HG02798 (cell line): ENCODE measurements at regions not wholly inside any gene's neighbourhood (a gene's known extent, or its start where the extent isn't known, plus 50 kb on each side); places are given as distances from the start of the nearest gene placed in this dataset.
"Not testable (repeated sequence)": the region's sequence is repeated elsewhere in the genome, so short reads cannot be mapped to it uniquely, and the experiment has no call there.

Experiments used
- ATAC-seq: cut with Tn5 transposase; IDR thresholded peaks from one replicate; pipeline ENCODE4 v1.9.1; 2021; ENCODE audit warnings: mild to moderate bottlenecking; ENCODE audit not compliant: unreplicated experiment, poor library complexity

DNA sequence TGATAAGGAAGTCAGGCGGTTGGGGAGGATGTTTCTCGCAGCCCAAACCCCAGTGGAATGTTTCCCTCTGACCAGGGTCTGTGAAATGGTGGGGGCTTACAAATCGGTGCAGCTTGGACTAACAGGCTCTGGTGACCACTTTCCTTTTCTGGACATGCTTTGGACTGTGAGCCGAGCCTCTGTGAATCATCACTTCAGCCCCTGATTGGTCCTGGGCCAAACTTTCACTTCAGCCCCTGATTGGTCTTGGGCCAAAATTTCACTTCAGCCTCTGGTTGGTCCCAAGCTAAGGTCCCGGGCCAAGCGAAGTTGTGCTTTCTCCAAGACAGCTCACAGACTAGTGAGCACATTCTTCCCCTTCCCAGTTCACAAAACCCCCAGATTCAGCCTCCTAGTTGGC, 223.7 kb upstream of the ANKRD20A1 start:
- not testable (repeated sequence) for ATAC-seq

DNA sequence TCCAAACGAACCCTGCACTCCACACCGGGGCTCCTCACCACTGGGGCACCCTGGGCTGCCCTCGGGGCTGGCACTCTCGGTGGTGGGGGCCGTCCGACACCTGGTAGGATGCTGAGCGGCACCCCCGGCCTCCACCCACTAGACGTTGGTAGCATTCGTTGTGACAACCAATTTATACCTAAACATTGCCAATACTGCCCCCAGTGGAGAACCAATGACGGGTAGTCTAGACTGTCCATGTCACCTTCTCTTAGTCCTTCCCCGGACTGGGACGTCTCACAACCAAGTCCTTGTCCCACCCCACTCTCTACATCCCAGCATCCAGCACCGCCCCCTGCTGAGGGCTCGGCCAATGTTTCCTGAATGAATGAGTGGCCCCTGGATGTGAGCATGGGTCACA, 246.8 kb upstream of the ANKRD20A1 start:
- not testable (repeated sequence) for ATAC-seq

DNA sequence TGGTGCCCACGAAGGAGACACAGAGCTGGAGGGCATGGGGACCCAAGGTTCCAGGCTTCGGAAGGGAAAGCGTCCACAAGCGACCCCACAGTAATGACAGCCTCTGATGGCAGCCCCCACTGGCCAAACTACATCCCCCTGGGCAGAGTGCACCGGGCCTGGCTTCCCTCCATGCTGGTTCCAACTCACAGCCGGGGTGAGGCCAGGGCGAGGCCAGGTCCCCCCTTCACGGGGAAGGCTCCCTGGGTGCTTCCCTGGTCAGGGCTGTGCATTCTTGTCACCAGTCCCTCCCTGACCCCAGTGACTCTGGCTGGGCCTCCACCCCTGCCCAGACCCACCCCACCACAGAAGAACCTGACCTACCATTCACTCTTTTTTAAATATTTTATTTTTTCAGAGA, 248.9 kb upstream of the ANKRD20A1 start:
- not testable (repeated sequence) for ATAC-seq

DNA sequence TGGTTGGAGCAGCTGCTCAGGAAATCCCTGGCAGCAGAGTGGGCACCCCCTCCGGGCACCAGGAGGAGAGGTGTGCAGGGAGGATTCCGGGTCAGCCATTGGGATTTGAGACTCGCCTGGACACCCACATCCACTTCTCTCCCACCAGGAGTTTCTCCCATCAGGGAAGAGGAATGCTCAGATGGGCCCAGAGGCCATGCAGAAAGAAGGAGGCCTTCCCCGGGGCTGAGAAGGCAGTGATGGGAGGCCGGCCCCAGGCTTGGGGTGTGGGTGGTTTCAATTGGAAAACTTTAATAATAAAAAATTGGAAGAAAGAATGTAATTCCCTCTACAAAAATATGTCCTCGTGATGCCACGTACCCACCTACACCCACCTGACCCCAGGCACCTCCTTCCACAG, 249.3 kb upstream of the ANKRD20A1 start:
- not testable (repeated sequence) for ATAC-seq

DNA sequence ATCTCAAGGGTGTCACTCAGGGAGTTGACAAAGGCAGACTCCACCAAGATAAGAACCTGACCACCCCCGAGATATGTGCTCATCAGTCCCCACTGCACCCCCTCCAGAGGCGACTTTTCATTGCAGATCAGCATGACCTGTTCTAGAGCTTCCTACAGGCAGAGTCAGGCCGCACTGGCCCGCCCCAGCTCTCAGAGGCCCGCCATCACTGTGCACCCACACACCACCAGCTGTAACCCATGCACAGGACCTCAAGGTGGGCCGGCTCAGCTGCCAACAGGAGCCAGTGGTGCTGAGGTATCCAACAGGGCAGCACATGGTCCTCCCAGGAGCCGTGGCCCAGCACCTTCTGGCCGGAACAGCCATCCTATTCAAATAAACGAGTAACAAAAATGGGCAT, 253.6 kb upstream of the ANKRD20A1 start:
- not testable (repeated sequence) for ATAC-seq

DNA sequence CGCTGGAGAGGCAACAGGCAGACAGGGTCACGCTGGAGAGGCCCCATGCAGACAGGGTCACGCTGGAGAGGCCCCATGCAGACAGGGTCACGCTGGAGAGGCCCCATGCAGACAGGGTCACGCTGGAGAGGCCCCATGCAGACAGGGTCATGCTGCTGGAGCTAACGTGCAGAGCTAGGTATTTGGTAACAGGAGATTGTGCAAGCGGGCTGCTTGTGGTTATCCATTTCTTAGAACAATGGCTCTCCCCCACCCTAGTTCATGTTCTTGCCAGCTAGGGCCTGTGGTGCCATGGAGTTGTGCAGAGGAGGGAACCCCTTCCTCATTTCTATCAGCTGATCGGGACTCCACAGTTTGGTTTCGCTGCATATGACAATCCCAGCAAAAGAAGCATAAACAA, 255.1 kb upstream of the ANKRD20A1 start:
- not testable (repeated sequence) for ATAC-seq

DNA sequence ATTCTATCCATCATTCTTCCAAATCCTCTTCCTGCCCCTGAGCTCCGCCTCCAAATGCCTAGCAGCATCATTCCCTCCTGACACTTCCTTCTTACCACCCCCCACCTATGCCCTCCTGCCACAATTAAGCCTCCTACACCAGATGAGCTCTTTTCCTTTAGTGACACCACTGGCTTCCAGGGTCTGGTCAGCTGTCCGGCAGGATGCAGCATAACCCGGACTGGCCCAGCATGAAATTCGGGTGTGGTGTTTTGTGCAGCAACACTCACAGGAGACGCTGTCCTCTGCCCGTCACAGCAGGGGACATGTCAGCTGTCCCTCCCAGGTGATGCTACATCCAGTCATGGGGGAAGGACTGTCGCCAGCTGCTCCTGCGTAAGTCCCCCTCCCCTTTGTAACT, 266.3 kb upstream of the ANKRD20A1 start:
- ATAC-seq, result not testable (repeated sequence)

DNA sequence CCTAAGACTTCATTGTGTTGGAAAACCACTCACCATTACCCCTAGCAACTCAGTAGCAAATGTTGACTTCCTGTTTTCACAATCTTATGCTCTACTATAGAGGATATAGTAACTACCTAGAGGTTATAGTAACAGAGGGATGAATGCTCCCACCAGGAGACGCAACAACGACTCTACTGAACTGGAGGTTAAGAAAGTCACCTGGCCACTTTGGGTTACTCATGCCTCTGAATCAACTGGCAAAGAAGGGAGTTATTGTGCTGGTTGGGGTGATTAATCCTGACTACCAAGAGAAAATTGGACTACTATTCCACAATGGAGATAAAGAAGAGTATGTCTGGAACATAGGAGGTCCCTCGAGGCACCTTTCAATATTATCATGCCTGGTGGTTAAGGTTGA, 302.9 kb upstream of the ANKRD20A1 start:
- not testable (repeated sequence) for ATAC-seq

DNA sequence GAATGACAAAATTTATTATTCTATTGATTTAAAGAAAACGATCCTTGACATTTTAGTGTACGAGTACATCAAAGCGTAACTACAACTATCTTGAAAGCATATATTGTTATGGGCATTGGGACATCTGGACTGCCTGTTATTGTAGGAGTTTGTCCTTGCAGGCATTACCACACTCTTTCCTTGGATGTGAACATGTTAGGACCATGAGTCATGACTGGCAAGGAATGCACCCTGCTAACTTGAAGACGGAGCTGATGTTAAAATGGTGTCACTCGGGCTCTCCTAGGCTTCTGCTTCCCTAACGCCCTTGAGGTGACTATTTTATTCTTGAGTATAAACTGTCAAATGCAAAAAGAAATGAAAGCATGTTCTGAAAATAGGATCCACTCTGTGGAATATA, 308.7 kb upstream of the ANKRD20A1 start:
- ATAC-seq, result not testable (repeated sequence)

DNA sequence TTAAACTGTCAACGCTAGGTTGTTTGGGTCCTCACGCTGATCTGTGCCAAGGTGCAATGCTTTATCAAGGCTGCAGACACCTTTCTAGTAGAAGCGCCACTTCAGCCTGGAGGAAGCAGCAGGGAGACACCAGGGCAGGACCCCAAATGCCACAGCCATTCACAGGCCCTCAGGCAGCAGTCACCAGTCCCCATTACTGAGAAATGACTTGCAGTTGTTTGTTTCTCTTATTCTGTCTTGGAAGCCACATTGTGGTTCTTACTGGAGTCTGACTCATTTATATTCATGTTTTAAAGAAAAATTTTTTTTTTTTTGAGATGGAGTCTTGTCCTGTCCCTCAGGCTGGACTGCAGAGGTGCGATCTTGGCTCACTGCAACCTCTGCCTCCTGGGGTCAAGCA, 328.9 kb upstream of the ANKRD20A1 start:
- ATAC-seq, result not testable (repeated sequence)

DNA sequence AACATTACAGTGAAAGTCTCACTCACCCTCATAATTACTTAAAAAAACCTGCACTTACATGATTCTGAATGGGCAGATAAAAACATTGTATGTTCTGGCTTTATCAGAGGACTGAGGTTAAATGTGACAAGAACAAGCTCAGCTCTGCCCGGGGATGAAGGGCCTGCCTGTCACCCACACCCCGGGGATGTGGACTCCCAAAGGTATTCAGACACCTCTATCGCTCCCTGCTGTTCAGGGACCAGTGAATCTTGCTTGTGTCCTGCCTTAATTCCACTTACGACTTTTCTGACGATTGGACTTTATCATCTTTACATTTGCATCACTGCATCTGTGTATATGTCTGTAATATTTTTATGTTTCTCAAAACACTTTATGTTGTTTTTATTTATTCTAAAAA, 341.8 kb upstream of the ANKRD20A1 start:
- not testable (repeated sequence) for ATAC-seq

DNA sequence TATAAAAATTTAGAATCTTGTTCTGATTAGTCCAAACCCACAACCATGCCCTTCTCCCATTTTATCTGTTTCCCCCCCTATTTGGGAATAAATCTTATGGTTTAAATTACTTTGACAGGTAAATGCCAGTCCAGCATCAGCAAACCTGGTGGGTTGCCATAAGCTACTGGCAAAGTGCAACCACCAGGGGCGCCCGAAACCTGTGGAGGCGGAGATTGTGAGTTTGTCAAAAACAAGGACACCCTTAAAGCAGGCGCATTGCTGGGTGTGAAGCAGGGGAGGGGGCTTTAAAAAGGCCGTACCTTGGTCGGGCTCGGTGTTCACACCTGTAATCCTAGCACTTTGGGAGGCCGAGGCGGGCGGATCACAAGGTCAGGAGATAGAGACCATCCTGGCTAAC, 344.1 kb upstream of the ANKRD20A1 start:
- ATAC-seq, result not testable (repeated sequence)

DNA sequence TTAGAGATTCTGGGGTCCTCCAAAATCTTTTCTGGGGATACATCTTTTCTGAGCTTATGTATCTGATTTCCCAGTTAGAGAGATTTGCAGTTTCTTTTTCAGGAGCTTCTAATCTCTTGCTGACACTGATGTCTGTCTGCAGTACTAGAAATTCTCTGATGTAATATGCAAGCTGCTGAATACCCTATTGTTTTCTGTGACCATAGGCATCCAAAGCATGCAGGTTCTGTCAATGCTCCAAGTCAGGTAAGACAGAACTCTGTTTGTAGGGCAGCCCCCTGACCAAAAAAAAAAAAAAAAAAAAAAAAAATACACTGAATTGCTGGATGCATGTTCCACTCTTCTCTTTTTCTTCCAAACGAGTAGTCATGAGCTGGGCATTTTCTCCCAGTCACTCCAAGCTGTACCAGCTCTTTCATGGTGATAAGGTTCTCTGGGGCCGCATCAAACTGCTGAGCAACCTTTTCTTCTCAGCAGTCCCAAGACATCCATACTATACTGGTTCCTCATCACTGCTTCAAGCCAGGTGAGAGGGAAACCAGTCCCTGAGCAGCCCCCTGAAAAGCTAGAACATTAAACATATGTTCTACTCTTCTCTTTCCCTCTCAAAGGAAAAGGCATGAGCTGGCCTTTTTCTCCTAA, 354.9 kb upstream of the ANKRD20A1 start:
- ATAC-seq, result not testable (repeated sequence)

DNA sequence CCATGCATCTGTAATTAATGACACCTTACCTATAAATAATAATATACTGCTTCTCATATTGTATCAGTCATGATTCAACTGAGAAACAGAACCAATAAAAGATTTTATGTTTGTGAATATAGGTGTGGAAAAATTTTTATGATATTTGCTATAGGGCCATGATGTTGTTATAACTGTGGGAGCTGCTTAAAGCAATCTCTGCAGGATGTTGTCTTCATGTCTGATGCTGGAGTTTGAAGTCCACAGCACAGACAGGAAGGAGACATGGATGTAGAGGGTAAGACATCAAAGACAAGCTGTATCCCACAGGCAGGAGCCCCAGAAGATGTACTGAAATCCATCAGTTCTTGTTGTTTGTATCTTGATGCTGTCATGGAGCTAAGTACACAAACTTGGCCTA, 366.7 kb upstream of the ANKRD20A1 start:
- not testable (repeated sequence) for ATAC-seq

DNA sequence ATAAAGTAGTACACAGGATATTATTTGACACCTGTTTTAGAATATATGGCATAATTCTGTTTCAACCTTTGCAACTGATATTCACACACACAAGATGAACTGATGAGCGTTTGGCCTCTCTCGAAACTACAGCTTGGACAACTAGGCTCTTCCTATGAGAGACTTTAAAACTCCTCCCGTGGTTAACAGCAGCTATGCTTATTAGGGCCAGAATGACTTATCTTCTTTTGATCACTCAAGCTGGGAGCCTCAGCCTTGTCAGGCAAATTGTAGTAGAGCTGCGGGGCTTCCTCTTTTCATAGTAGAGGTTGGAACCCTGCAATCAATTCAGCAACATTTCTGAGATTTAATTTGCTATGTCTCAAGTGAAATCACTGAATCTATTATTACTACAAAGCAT, 381.3 kb upstream of the ANKRD20A1 start:
- ATAC-seq, result not testable (repeated sequence)

DNA sequence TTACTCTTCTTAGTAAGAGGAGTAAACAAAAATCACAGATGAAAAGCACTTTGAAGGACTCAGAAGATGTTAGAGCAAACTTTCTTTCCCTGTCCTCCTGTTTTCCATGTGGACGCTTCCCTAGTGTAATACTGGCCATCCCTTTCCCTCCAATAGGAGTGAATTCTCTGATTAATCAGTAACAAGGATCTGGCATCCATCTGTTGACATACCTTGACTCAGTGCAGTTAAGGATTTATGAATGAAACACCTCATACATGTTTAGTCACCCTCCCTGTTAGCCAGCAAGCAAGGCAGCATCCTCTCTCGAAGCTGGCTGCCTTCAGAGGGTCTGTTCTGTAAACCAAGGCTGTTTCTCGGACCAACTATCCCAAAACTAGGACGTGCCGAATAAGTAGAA, 388.0 kb upstream of the ANKRD20A1 start:
- ATAC-seq, result not testable (repeated sequence)

DNA sequence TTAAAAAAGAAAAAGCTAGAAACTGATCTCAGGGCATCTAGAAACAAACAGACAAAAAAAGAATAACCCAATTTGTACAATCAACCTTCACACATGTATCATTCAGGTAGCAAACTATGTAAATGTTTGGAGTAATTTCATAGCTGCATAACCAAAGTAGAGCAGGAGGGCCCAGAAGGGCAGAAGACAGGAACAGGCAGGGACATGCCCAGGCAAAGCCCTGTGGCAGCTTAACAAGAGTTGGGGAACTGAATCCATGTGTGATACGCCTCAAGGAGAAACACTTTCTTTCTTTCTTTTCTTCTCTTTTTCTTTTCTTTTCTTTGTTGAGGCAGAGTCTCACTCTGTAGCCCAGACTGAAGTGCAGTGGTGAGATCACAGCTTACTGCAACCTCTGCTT, 390.4 kb upstream of the ANKRD20A1 start:
- peak; percentile 74 for ATAC-seq

DNA sequence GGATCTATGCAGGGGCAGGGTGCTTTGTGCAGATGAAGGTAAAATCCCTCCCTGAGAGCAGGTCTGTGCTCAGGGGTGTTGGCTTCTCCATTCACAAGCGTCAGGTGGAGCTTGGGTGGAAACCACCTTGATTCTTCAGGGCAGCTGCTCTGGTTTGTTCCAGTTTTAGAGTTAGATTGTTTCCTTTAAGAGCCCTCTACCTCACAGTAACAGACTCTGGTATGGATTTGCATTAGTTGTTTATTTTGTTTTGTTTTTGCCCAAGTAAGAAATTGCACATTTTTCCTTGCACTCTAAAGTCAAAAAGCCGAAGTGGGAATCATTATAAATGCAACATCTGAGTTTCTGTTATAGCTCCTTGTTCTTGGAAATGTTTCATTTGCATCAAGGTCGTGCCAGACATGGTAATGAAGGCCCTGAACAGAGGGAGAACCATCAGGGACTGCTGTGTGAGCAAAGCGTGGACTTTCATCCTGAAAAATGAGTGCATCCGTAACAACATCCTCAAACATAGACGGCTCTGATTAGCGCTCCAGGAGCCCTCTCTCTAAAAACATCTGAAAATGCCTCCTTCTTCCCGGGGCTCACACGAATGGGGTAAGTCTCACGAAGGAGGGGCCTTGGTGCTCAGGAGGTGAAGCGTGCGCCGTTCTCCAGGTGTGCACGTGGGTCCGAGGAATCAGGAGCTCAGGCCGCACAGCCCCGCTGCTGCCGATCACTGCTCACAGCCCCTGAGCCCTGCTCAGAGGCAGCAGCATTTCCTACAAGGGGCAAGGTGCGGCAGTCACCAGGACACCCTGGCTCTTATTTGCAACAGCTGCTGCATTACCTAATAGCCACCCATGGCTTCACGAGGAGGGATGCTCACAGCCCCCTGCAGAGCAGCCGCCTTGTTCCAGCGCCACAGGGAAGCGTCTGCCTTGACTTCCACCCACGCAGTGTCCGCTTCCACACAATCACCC, 396.7 kb upstream of the ANKRD20A1 start:
- ATAC-seq, result not testable (repeated sequence)

DNA sequence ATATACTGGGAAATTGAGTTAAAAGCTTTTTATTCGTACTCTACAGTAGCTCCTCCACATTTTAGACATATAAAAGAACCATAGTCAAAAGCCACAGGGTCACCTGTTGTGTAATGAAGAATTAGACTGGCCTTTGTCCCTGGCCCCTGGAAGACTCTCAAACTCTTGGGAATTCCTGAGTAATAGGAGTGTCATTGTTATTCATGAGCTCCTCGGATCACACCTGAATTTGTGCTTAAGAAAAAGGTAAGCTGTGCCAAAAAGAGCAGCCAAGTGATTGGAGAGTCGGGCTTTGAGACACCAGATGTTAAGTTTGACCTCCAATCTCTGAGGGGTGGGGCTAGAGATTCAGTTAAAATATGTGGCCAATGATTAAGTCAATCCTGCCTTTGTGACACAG, 405.8 kb upstream of the ANKRD20A1 start:
- not testable (repeated sequence) for ATAC-seq

DNA sequence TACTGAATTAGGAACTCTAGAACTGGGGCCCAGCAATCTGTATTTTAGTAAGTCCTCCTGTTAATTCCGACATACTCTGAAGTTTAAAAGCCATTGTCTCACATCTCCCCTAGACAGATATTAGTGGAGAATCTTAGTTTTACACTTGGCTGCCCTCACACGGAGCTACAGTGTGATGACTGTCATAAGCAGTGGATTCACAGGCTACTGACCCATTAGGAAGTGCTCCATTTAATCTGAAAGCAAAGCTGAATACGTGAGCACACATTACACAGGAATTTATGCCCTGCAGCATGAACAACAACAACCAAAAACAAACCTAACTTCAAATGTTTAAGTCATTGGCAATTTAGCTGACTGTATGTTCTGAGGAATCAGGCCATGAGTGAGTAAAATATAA, 416.4 kb upstream of the ANKRD20A1 start:
- not testable (repeated sequence) for ATAC-seq

DNA sequence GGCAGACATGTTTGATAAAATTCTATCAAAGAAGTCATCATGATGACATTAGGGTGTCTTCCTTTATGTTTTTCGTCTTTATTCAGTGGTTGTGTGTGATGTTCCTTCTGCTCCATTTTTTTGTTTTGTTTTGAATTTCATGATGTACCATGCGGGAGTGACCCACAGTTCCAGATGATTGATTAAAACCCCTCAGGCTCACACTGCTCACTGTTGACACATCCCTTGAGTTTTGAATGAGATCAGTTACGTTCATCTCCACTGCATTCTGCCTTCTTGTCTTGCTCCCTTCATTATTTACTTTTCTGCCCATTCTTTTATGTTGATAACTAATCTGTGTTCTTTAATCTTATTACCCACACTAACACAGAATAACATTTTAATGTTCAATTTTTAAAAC, 421.7 kb upstream of the ANKRD20A1 start:
- ATAC-seq, result not testable (repeated sequence)
